GM06990 (cell line): ENCODE measurements at regions not wholly inside any gene's neighbourhood (a gene's known extent, or its start where the extent isn't known, plus 50 kb on each side); places are given as distances from the start of the nearest gene placed in this dataset.

Experiments
- DNase-seq: peaks from one replicate; pipeline ENCODE4 v3.0.0-alpha.2; 2011; ENCODE audit not compliant: insufficient read length; ENCODE audit errors: extremely low read depth
- H3K27me3 ChIP-seq: replicated peaks from 2 replicates; pipeline ENCODE4 v1.6.0; 2011; ENCODE audit warnings: low read length; ENCODE audit not compliant: control insufficient read depth, insufficient read depth
- H3K36me3 ChIP-seq: 2 replicates; pipeline ENCODE4 v1.5.1; 2011; ENCODE audit warnings: low read length; ENCODE audit not compliant: control insufficient read depth, insufficient read depth
- H3K4me3 ChIP-seq: replicated peaks from 2 replicates; pipeline ENCODE4 v1.5.1; 2011; ENCODE audit warnings: low read depth, mild to moderate bottlenecking, control low read depth, low read length
- CTCF ChIP-seq: IDR thresholded peaks from 2 replicates; pipeline ENCODE4 v1.5.1; 2011; ENCODE audit warnings: low read length, control low read depth, mild to moderate bottlenecking, inconsistent platforms; ENCODE audit not compliant: insufficient read depth, poor library complexity, severe bottlenecking

- DNase-seq, result no peak
- no peak overlapping the region for H3K4me3 ChIP-seq
- no peaks in the 10 kb centered on the region for H3K27me3 ChIP-seq
- TF ChIP-seq CTCF, result no peak
- H3K36me3 ChIP-seq, result no peaks in the 10 kb centered on the region
These were observed 1618.8 kb upstream of the ACVR2A start for GRCh38 chr2:146226077-146226476.

- no peak for DNase-seq
- Histone ChIP-seq H3K36me3 (no peaks in the 10 kb centered on the region), H3K27me3 (no peaks in the 10 kb centered on the region), H3K4me3 (no peak overlapping the region)
- TF ChIP-seq CTCF, result no peak
These were observed 1623.0 kb upstream of the ACVR2A start for GRCh38 chr2:146221826-146222225.

GRCh38 chr2:146220957-146221356, 1623.9 kb upstream of the ACVR2A start:
- Histone ChIP-seq H3K36me3 (no peaks in the 10 kb centered on the region), H3K4me3 (no peak overlapping the region), H3K27me3 (no peaks in the 10 kb centered on the region)
- no peak for DNase-seq
- no peak for TF ChIP-seq CTCF

GRCh38 chr2:146214394-146214929, 1630.4 kb upstream of the ACVR2A start:
- Histone ChIP-seq H3K27me3 (no peaks in the 10 kb centered on the region), H3K36me3 (no peaks in the 10 kb centered on the region), H3K4me3 (no peak overlapping the region)
- no peak for TF ChIP-seq CTCF
- no peak for DNase-seq

- no peaks in the 10 kb centered on the region for H3K27me3 ChIP-seq
- no peak for DNase-seq
These were observed 1631.2 kb upstream of the ACVR2A start for GRCh38 chr2:146213674-146214073.

More at GRCh38 chr2:146213674-146214073, 1631.2 kb upstream of the ACVR2A start:
- no peak for TF ChIP-seq CTCF
- Histone ChIP-seq H3K4me3 (no peak overlapping the region), H3K36me3 (no peaks in the 10 kb centered on the region)
